ENCODE measurements at regions not wholly inside any gene's neighbourhood (a gene's known extent, or its start where the extent isn't known, plus 50 kb on each side); places are given as distances from the start of the nearest gene placed in this dataset.

GRCh38 chr2:219997341-219997851, 370.0 kb downstream of the SLC4A3 start:
- no peaks in the 10 kb centered on the region for H3K27me3 ChIP-seq (ENCODE audit: control insufficient read depth, low read length)
- H3K79me2 ChIP-seq (ENCODE audit: control insufficient read depth, low read length) = no peaks in the 10 kb centered on the region
- H3F3A ChIP-seq (ENCODE audit: control insufficient read depth, insufficient read depth) = no peaks in the 10 kb centered on the region
- no peaks in the 10 kb centered on the region for H3K36me3 ChIP-seq (ENCODE audit: control insufficient read depth, low read length)
- H3K4me2 ChIP-seq (ENCODE audit: low read length) = no peak overlapping the region
- H3K4me1 ChIP-seq (ENCODE audit: control insufficient read depth, low read length) = no peaks in the 10 kb centered on the region
- H3K4me3 ChIP-seq (ENCODE audit: low read length) = no peak overlapping the region
- no peaks in the 10 kb centered on the region for H4K20me1 ChIP-seq (ENCODE audit: control insufficient read depth, insufficient read depth, low read depth, low read length)
- no peak overlapping the region for H3K27ac ChIP-seq (ENCODE audit: low read depth, low read length)
- H3K9me2 ChIP-seq (replicated peaks; ENCODE audit: control insufficient read depth, low read length) = no peaks in the 10 kb centered on the region
- TF ChIP-seq EZH2phosphoT487 (IDR thresholded peaks at IDR 0.05; ENCODE audit: borderline replicate concordance, low read length) = no peak
- peak; percentile 62 for TF ChIP-seq CTCF (IDR thresholded peaks at IDR 0.05; ENCODE audit: low read depth, low read length, poor library complexity, severe bottlenecking)
- H3K9me3 ChIP-seq (ENCODE audit: control insufficient read depth, insufficient read depth, low read length) = no peaks in the 10 kb centered on the region

- no peak overlapping the region for H3K4me2 ChIP-seq (ENCODE audit: low read length)
- H3K36me3 ChIP-seq (ENCODE audit: control insufficient read depth, low read length) = no peaks in the 10 kb centered on the region
- H3K9me2 ChIP-seq (replicated peaks; ENCODE audit: control insufficient read depth, low read length) = no peaks in the 10 kb centered on the region
- H3K79me2 ChIP-seq (ENCODE audit: control insufficient read depth, low read length) = no peaks in the 10 kb centered on the region
- TF ChIP-seq CTCF (IDR thresholded peaks at IDR 0.05; ENCODE audit: low read depth, low read length, poor library complexity, severe bottlenecking) (no peak), EZH2phosphoT487 (IDR thresholded peaks at IDR 0.05; ENCODE audit: borderline replicate concordance, low read length) (no peak)
- H3K4me1 ChIP-seq (ENCODE audit: control insufficient read depth, low read length) = no peaks in the 10 kb centered on the region
- no peak overlapping the region for H3K27ac ChIP-seq (ENCODE audit: low read depth, low read length)
- no peak overlapping the region for H3K4me3 ChIP-seq (ENCODE audit: low read length)
- no peaks in the 10 kb centered on the region for H3F3A ChIP-seq (ENCODE audit: control insufficient read depth, insufficient read depth)
- no peaks in the 10 kb centered on the region for H3K9me3 ChIP-seq (ENCODE audit: control insufficient read depth, insufficient read depth, low read length)
- no peaks in the 10 kb centered on the region for H3K27me3 ChIP-seq (ENCODE audit: control insufficient read depth, low read length)
- no peaks in the 10 kb centered on the region for H4K20me1 ChIP-seq (ENCODE audit: control insufficient read depth, insufficient read depth, low read depth, low read length)
Observed at GRCh38 chr2:219998107-219998506, 370.7 kb downstream of the SLC4A3 start.

GRCh38 chr2:219998714-219999227, 371.3 kb downstream of the SLC4A3 start:
- no peak overlapping the region for H3K4me2 ChIP-seq (ENCODE audit: low read length)
- H3F3A ChIP-seq (ENCODE audit: control insufficient read depth, insufficient read depth) = no peaks in the 10 kb centered on the region
- no peak overlapping the region for H3K27ac ChIP-seq (ENCODE audit: low read depth, low read length)
- no peaks in the 10 kb centered on the region for H4K20me1 ChIP-seq (ENCODE audit: control insufficient read depth, insufficient read depth, low read depth, low read length)
- H3K9me3 ChIP-seq (ENCODE audit: control insufficient read depth, insufficient read depth, low read length) = no peaks in the 10 kb centered on the region
- no peaks in the 10 kb centered on the region for H3K9me2 ChIP-seq (replicated peaks; ENCODE audit: control insufficient read depth, low read length)
- no peaks in the 10 kb centered on the region for H3K36me3 ChIP-seq (ENCODE audit: control insufficient read depth, low read length)
- no peak overlapping the region for H3K4me3 ChIP-seq (ENCODE audit: low read length)
- no peaks in the 10 kb centered on the region for H3K27me3 ChIP-seq (ENCODE audit: control insufficient read depth, low read length)
- no peaks in the 10 kb centered on the region for H3K79me2 ChIP-seq (ENCODE audit: control insufficient read depth, low read length)
- TF ChIP-seq CTCF (IDR thresholded peaks at IDR 0.05; ENCODE audit: low read depth, low read length, poor library complexity, severe bottlenecking) = peak; percentile 55
- TF ChIP-seq EZH2phosphoT487 (IDR thresholded peaks at IDR 0.05; ENCODE audit: borderline replicate concordance, low read length) = no peak
- no peaks in the 10 kb centered on the region for H3K4me1 ChIP-seq (ENCODE audit: control insufficient read depth, low read length)
